Stimulated activated memory B cell treated with anti-CD40 and anti-IgM and Interleukin-4, amounts not matched to agents 10 μg/mL and 1 μg/mL and 100 μg/mL, for 72 hours (primary cell): ENCODE measurements at regions not wholly inside any gene's neighbourhood (a gene's known extent, or its start where the extent isn't known, plus 50 kb on each side); places are given as distances from the start of the nearest gene placed in this dataset.

Experiments used
- ATAC-seq: fragments of 150-1000 bp; cut with Tn5 transposase; 2 replicates; pipeline ENCODE4 v1.10.0; 2021
- H3K27ac Mint-ChIP-seq: one replicate; pipeline ENCODE4 v1.8.0; 2022; ENCODE audit warnings: mild to moderate bottlenecking, mixed read lengths
- H3K27me3 Mint-ChIP-seq: one replicate; pipeline ENCODE4 v1.8.0; 2022; ENCODE audit warnings: mixed read lengths
- H3K36me3 Mint-ChIP-seq: one replicate; pipeline ENCODE4 v1.8.0; 2022; ENCODE audit warnings: mixed read lengths
- H3K4me1 Mint-ChIP-seq: one replicate; pipeline ENCODE4 v1.8.0; 2022; ENCODE audit warnings: mixed read lengths
- H3K4me3 Mint-ChIP-seq: one replicate; pipeline ENCODE4 v1.8.0; 2022; ENCODE audit warnings: mild to moderate bottlenecking, moderate library complexity, mixed read lengths
- H3K9me3 Mint-ChIP-seq: one replicate; pipeline ENCODE4 v1.8.0; 2022; ENCODE audit warnings: mixed read lengths

GRCh38 chr1:212225871-212226302 lies 59.3 kb upstream of the PPP2R5A start:
- H3K4me1 Mint-ChIP-seq = peaks cover 8% of the 10 kb centered on the region
- peak overlapping the region; percentile 9 for H3K27ac Mint-ChIP-seq
- H3K9me3 Mint-ChIP-seq = no peaks in the 10 kb centered on the region
- H3K36me3 Mint-ChIP-seq = no peaks in the 10 kb centered on the region
- H3K4me3 Mint-ChIP-seq = no peak overlapping the region
- no peak for ATAC-seq
- H3K27me3 Mint-ChIP-seq = no peaks in the 10 kb centered on the region

GRCh38 chr1:212226467-212226866 lies 58.7 kb upstream of the PPP2R5A start:
- no peak overlapping the region for H3K4me3 Mint-ChIP-seq
- peaks cover 8% of the 10 kb centered on the region for H3K4me1 Mint-ChIP-seq
- no peaks in the 10 kb centered on the region for H3K36me3 Mint-ChIP-seq
- peak overlapping the region; percentile 9 for H3K27ac Mint-ChIP-seq
- no peaks in the 10 kb centered on the region for H3K9me3 Mint-ChIP-seq
- ATAC-seq = no peak
- no peaks in the 10 kb centered on the region for H3K27me3 Mint-ChIP-seq

GRCh38 chr1:212228076-212228475 lies 57.1 kb upstream of the PPP2R5A start:
- H3K9me3 Mint-ChIP-seq = no peaks in the 10 kb centered on the region
- H3K4me3 Mint-ChIP-seq = no peak overlapping the region
- no peak overlapping the region for H3K27ac Mint-ChIP-seq
- H3K4me1 Mint-ChIP-seq = peaks cover 8% of the 10 kb centered on the region
- ATAC-seq = no peak
- H3K36me3 Mint-ChIP-seq = no peaks in the 10 kb centered on the region
- H3K27me3 Mint-ChIP-seq = no peaks in the 10 kb centered on the region

- no peaks in the 10 kb centered on the region for H3K36me3 Mint-ChIP-seq
- H3K4me1 Mint-ChIP-seq = peaks cover 8% of the 10 kb centered on the region
Observed at GRCh38 chr1:212228591-212229119, 56.6 kb upstream of the PPP2R5A start.

GRCh38 chr1:212229654-212230053 lies 55.6 kb upstream of the PPP2R5A start:
- no peak overlapping the region for H3K4me3 Mint-ChIP-seq
- no peak overlapping the region for H3K27ac Mint-ChIP-seq
- H3K36me3 Mint-ChIP-seq = no peaks in the 10 kb centered on the region
- H3K9me3 Mint-ChIP-seq = no peaks in the 10 kb centered on the region
- no peak for ATAC-seq
- H3K4me1 Mint-ChIP-seq = peaks cover 8% of the 10 kb centered on the region
- no peaks in the 10 kb centered on the region for H3K27me3 Mint-ChIP-seq

More at GRCh38 chr1:212228591-212229119, 56.6 kb upstream of the PPP2R5A start:
- Mint-ChIP-seq H3K9me3 (no peaks in the 10 kb centered on the region), H3K27ac (no peak overlapping the region), H3K4me3 (no peak overlapping the region), H3K27me3 (no peaks in the 10 kb centered on the region)
- no peak for ATAC-seq

- H3K36me3 Mint-ChIP-seq = no peaks in the 10 kb centered on the region
- H3K9me3 Mint-ChIP-seq = no peaks in the 10 kb centered on the region
- H3K27ac Mint-ChIP-seq = no peak overlapping the region
- no peak for ATAC-seq
- peaks cover 8% of the 10 kb centered on the region for H3K4me1 Mint-ChIP-seq
- H3K4me3 Mint-ChIP-seq = no peak overlapping the region
- H3K27me3 Mint-ChIP-seq = no peaks in the 10 kb centered on the region
Observed at GRCh38 chr1:212230329-212230728, 54.9 kb upstream of the PPP2R5A start.

- H3K9me3 Mint-ChIP-seq = no peaks in the 10 kb centered on the region
Observed at GRCh38 chr1:212231372-212231771, 53.8 kb upstream of the PPP2R5A start.

GRCh38 chr1:212232090-212232489 lies 53.1 kb upstream of the PPP2R5A start:
- Mint-ChIP-seq H3K27me3 (no peaks in the 10 kb centered on the region), H3K9me3 (no peaks in the 10 kb centered on the region), H3K36me3 (no peaks in the 10 kb centered on the region), H3K4me3 (no peak overlapping the region), H3K27ac (no peak overlapping the region), H3K4me1 (no peaks in the 10 kb centered on the region)
- no peak for ATAC-seq

More at GRCh38 chr1:212231372-212231771, 53.8 kb upstream of the PPP2R5A start:
- no peak for ATAC-seq
- peaks cover 2% of the 10 kb centered on the region for H3K4me1 Mint-ChIP-seq
- no peaks in the 10 kb centered on the region for H3K27me3 Mint-ChIP-seq
- no peak overlapping the region for H3K4me3 Mint-ChIP-seq
- no peak overlapping the region for H3K27ac Mint-ChIP-seq
- H3K36me3 Mint-ChIP-seq = no peaks in the 10 kb centered on the region

- H3K27ac Mint-ChIP-seq = no peak overlapping the region
- no peaks in the 10 kb centered on the region for H3K4me1 Mint-ChIP-seq
- no peaks in the 10 kb centered on the region for H3K9me3 Mint-ChIP-seq
- H3K36me3 Mint-ChIP-seq = no peaks in the 10 kb centered on the region
- no peak for ATAC-seq
- no peak overlapping the region for H3K4me3 Mint-ChIP-seq
- H3K27me3 Mint-ChIP-seq = no peaks in the 10 kb centered on the region
Observed at GRCh38 chr1:212233321-212233720, 51.9 kb upstream of the PPP2R5A start.

- ATAC-seq = peak; percentile 69
- H3K27ac Mint-ChIP-seq = no peak overlapping the region
Observed at GRCh38 chr1:212234431-212235395, 50.5 kb upstream of the PPP2R5A start.

More at GRCh38 chr1:212234431-212235395, 50.5 kb upstream of the PPP2R5A start:
- H3K4me1 Mint-ChIP-seq = no peaks in the 10 kb centered on the region
- H3K36me3 Mint-ChIP-seq = no peaks in the 10 kb centered on the region
- H3K9me3 Mint-ChIP-seq = no peaks in the 10 kb centered on the region
- H3K27me3 Mint-ChIP-seq = no peaks in the 10 kb centered on the region
- H3K4me3 Mint-ChIP-seq = no peak overlapping the region
